Mucosa of descending colon (tissue), 3 donors: ENCODE measurements at regions not wholly inside any gene's neighbourhood (a gene's known extent, or its start where the extent isn't known, plus 50 kb on each side); places are given as distances from the start of the nearest gene placed in this dataset.

ENCODE experiments used
- ATAC-seq: fragments of 200-7000 bp; cut with Tn5 transposase; one replicate; pipeline ENCODE4 v1.9.1; 2020; ENCODE audit warnings: mild to moderate bottlenecking, moderate library complexity
- DNase-seq, 3 donors: peaks; one replicate each; pipeline ENCODE4 v3.0.0-alpha.2; 2020
- H3K36me3 ChIP-seq: fragments of 200-600 bp; one replicate; pipeline ENCODE4 v1.8.0; 2021; ENCODE audit warnings: low read depth, mild to moderate bottlenecking
- H3K4me1 ChIP-seq: fragments of 200-600 bp; one replicate; pipeline ENCODE4 v1.8.0; 2021; ENCODE audit warnings: low read depth, mild to moderate bottlenecking
- H3K4me3 ChIP-seq: fragments of 200-600 bp; one replicate; pipeline ENCODE4 v1.8.0; 2021; ENCODE audit warnings: mild to moderate bottlenecking
- H3K9me3 ChIP-seq: fragments of 200-600 bp; one replicate; pipeline ENCODE4 v1.8.0; 2021; ENCODE audit warnings: mild to moderate bottlenecking
- CTCF ChIP-seq: fragments of 200-600 bp; IDR thresholded peaks from one replicate; pipeline ENCODE4 v1.8.0; 2022; ENCODE audit warnings: antibody characterized with exemption, mild to moderate bottlenecking
- intact Hi-C, 2 donors: fragments of 100-400 bp; cut with DNase I in 1 of 2; cut with micrococcal nuclease in 1 of 2; formaldehyde crosslinking; loops; one replicate each; pipeline versions ENCODE4 v1.11.0 to v1.11.1; 2022; cut with DNase I, micrococcal nuclease
- donor health status: DM: no; HTN: no; CAD: no; lungs with moderate emphysema.
- donor health status: DM: no; HTN: no; CAD: no.
- donor health status: DM: no; HTN: yes; CAD: no.

GRCh38 chr2:239807568-239807967, 217.6 kb downstream of the NDUFA10 start:
- intact Hi-C loops, result no loop called here
- no peak overlapping the region for H3K4me3 ChIP-seq
- no peak for DNase-seq
- no peak for ATAC-seq
- H3K36me3 ChIP-seq, result no peaks in the 10 kb centered on the region
- H3K4me1 ChIP-seq, result no peaks in the 10 kb centered on the region
- H3K9me3 ChIP-seq, result no peaks in the 10 kb centered on the region
- no peak for TF ChIP-seq CTCF

- Histone ChIP-seq H3K4me3 (no peak overlapping the region), H3K36me3 (no peaks in the 10 kb centered on the region), H3K9me3 (no peaks in the 10 kb centered on the region), H3K4me1 (no peaks in the 10 kb centered on the region)
- intact Hi-C loops, result no loop called here
- no peak for TF ChIP-seq CTCF
- ATAC-seq (no peak), DNase-seq (no peak)
These were observed 218.2 kb downstream of the NDUFA10 start for GRCh38 chr2:239806758-239807434.

GRCh38 chr2:239806276-239806675, 218.9 kb downstream of the NDUFA10 start:
- intact Hi-C loops, result no loop called here
- Histone ChIP-seq H3K9me3 (no peaks in the 10 kb centered on the region), H3K36me3 (no peaks in the 10 kb centered on the region), H3K4me1 (no peaks in the 10 kb centered on the region), H3K4me3 (no peak overlapping the region)
- ATAC-seq, result no peak
- no peak for DNase-seq
- TF ChIP-seq CTCF, result no peak

GRCh38 chr2:239805414-239805813, 219.7 kb downstream of the NDUFA10 start:
- H3K36me3 ChIP-seq, result no peaks in the 10 kb centered on the region
- intact Hi-C loops, result no loop called here
- no peak for TF ChIP-seq CTCF
- H3K4me3 ChIP-seq, result no peak overlapping the region
- no peak for DNase-seq
- H3K9me3 ChIP-seq, result no peaks in the 10 kb centered on the region
- H3K4me1 ChIP-seq, result no peaks in the 10 kb centered on the region
- ATAC-seq, result no peak

GRCh38 chr2:239805043-239805329, 220.2 kb downstream of the NDUFA10 start:
- DNase-seq (no peak), ATAC-seq (no peak)
- Histone ChIP-seq H3K4me3 (no peak overlapping the region), H3K36me3 (no peaks in the 10 kb centered on the region), H3K4me1 (no peaks in the 10 kb centered on the region), H3K9me3 (no peaks in the 10 kb centered on the region)
- intact Hi-C loops, result no loop called here
- no peak for TF ChIP-seq CTCF
